GM23248 (cell line): ENCODE measurements at regions not wholly inside any gene's neighbourhood (a gene's known extent, or its start where the extent isn't known, plus 50 kb on each side); places are given as distances from the start of the nearest gene placed in this dataset.

Experiments used
- DNase-seq: peaks from one replicate; pipeline ENCODE4 v3.0.0-alpha.2; 2015
- H2AFZ ChIP-seq: fragments of 200-600 bp; sonication (generic); 2 replicates; pipeline ENCODE4 v1.6.1; 2016; ENCODE audit warnings: antibody characterized with exemption
- H3F3A ChIP-seq: fragments of 200-600 bp; sonication (generic); 2 replicates; pipeline ENCODE4 v1.6.1; 2016; ENCODE audit warnings: mild to moderate bottlenecking, antibody characterized with exemption, mixed run types; ENCODE audit not compliant: insufficient read depth
- H3K27ac ChIP-seq: fragments of 200-600 bp; sonication (generic); 2 replicates; pipeline ENCODE4 v1.5.1; 2016; ENCODE audit warnings: mild to moderate bottlenecking
- H3K27me3 ChIP-seq: fragments of 200-600 bp; sonication (generic); replicated peaks from 2 replicates; pipeline ENCODE4 v1.6.1; 2016; ENCODE audit warnings: mild to moderate bottlenecking; ENCODE audit not compliant: insufficient read depth
- H3K36me3 ChIP-seq: fragments of 200-600 bp; sonication (generic); 2 replicates; pipeline ENCODE4 v1.6.1; 2016; ENCODE audit warnings: low read depth, mild to moderate bottlenecking
- H3K4me1 ChIP-seq: fragments of 200-600 bp; sonication (generic); 2 replicates; pipeline ENCODE4 v1.6.1; 2016; ENCODE audit warnings: mild to moderate bottlenecking; ENCODE audit not compliant: insufficient read depth
- H3K4me2 ChIP-seq: fragments of 200-600 bp; sonication (generic); one replicate; pipeline ENCODE4 v1.6.1; 2016; ENCODE audit warnings: mild to moderate bottlenecking; ENCODE audit not compliant: unreplicated experiment
- H3K4me3 ChIP-seq: fragments of 200-600 bp; sonication (generic); 2 replicates; pipeline ENCODE4 v1.5.1; 2016; ENCODE audit warnings: mild to moderate bottlenecking
- H3K79me2 ChIP-seq: fragments of 200-600 bp; sonication (generic); 2 replicates; pipeline ENCODE4 v1.6.1; 2016; ENCODE audit warnings: mild to moderate bottlenecking; ENCODE audit not compliant: insufficient read depth
- H3K9ac ChIP-seq: fragments of 200-600 bp; sonication (generic); 2 replicates; pipeline ENCODE4 v1.6.1; 2016; ENCODE audit warnings: mild to moderate bottlenecking
- H3K9me2 ChIP-seq: fragments of 200-600 bp; sonication (generic); 2 replicates; pipeline ENCODE4 v1.6.1; 2016; ENCODE audit warnings: mixed run types, mild to moderate bottlenecking, moderate library complexity; ENCODE audit not compliant: insufficient read depth
- H3K9me3 ChIP-seq: fragments of 200-600 bp; sonication (generic); one replicate; pipeline ENCODE4 v1.6.1; 2017; ENCODE audit warnings: low read depth
- H4K20me1 ChIP-seq: fragments of 200-600 bp; sonication (generic); 2 replicates; pipeline ENCODE4 v1.6.0; 2016; ENCODE audit not compliant: insufficient read depth
- EZH2 ChIP-seq: fragments of 200-600 bp; sonication (generic); IDR thresholded peaks from 2 replicates; pipeline ENCODE4 v1.6.1; 2018; ENCODE audit warnings: antibody characterized with exemption, mild to moderate bottlenecking; ENCODE audit not compliant: insufficient read depth, poor library complexity, severe bottlenecking
- EZH2phosphoT487 ChIP-seq: fragments of 200-600 bp; sonication (generic); IDR thresholded peaks from 2 replicates; pipeline ENCODE4 v1.6.1; 2018; ENCODE audit warnings: antibody characterized with exemption, moderate library complexity, mild to moderate bottlenecking, low read depth; ENCODE audit not compliant: insufficient read depth
- WGBS, 2 experiments: methylation state at CpG; one replicate each; pipeline ENCODE4 v1.1.6; 2015 to 2017; ENCODE audit warnings: low lambda C conversion rate in 2 of 2, low coverage in 1 of 2; ENCODE audit errors: missing lambda C conversion rate in 2 of 2; 5-methylcytosine and 5-hydroxymethylcytosine counted together
- in situ Hi-C: fragments of 300-500 bp; cut with MboI; formaldehyde crosslinking; loops from 2 replicates; pipeline ENCODE4 v1.15.0; 2020

GRCh38 chr9:134558124-134558905 lies 83.3 kb upstream of the COL5A1 start:
- Histone ChIP-seq H3K79me2 (no peaks in the 10 kb centered on the region), H3K9me2 (no peaks in the 10 kb centered on the region), H3K4me2 (no peak overlapping the region), H3K9me3 (no peaks in the 10 kb centered on the region), H4K20me1 (no peaks in the 10 kb centered on the region), H2AFZ (no peak overlapping the region), H3K27me3 (no peaks in the 10 kb centered on the region), H3K4me1 (peaks cover 10% of the 10 kb centered on the region), H3K36me3 (no peaks in the 10 kb centered on the region), H3K27ac (no peak overlapping the region), H3F3A (peaks cover 6% of the 10 kb centered on the region; the same call in 1 of the 2 replicates), H3K9ac (no peak overlapping the region), H3K4me3 (no peak overlapping the region)
- WGBS, 2 experiments: 95 to 96% methylated on average over 19 of the region's 19 CpGs
- in situ Hi-C loops: no loop called here
- no peak for DNase-seq
- no peak for TF ChIP-seq EZH2phosphoT487

GRCh38 chr9:134559013-134559412 lies 82.6 kb upstream of the COL5A1 start:
- no peak for DNase-seq
- Histone ChIP-seq H3K36me3 (no peaks in the 10 kb centered on the region), H4K20me1 (no peaks in the 10 kb centered on the region), H2AFZ (no peak overlapping the region), H3K9ac (no peak overlapping the region), H3K27ac (no peak overlapping the region), H3K4me3 (no peak overlapping the region), H3K79me2 (no peaks in the 10 kb centered on the region), H3K4me2 (no peak overlapping the region), H3K4me1 (peaks cover 10% of the 10 kb centered on the region), H3K9me3 (no peaks in the 10 kb centered on the region), H3K9me2 (no peaks in the 10 kb centered on the region), H3K27me3 (no peaks in the 10 kb centered on the region), H3F3A (peaks cover 6% of the 10 kb centered on the region; the same call in 1 of the 2 replicates)
- no peak for TF ChIP-seq EZH2
- TF ChIP-seq EZH2phosphoT487: no peak
- 82 to 84% methylated on average over 5 of the region's 5 CpGs for WGBS, 2 experiments
- in situ Hi-C loops: no loop called here

- Histone ChIP-seq H3K9me3 (no peaks in the 10 kb centered on the region), H3K9me2 (no peaks in the 10 kb centered on the region), H3F3A (peaks cover 14% of the 10 kb centered on the region; the same call in 1 of the 2 replicates), H3K4me2 (no peak overlapping the region), H3K79me2 (no peaks in the 10 kb centered on the region), H3K27me3 (no peaks in the 10 kb centered on the region), H4K20me1 (no peaks in the 10 kb centered on the region), H3K9ac (no peak overlapping the region), H3K4me1 (peaks cover 10% of the 10 kb centered on the region), H3K4me3 (no peak overlapping the region), H2AFZ (no peak overlapping the region), H3K27ac (no peak overlapping the region), H3K36me3 (no peaks in the 10 kb centered on the region)
- no peak for DNase-seq
- in situ Hi-C loops: no loop called here
- 76 to 87% methylated on average over 5 of the region's 5 CpGs for WGBS, 2 experiments
- TF ChIP-seq EZH2 (no peak), EZH2phosphoT487 (no peak)
Measured at GRCh38 chr9:134560206-134560605, 81.4 kb upstream of the COL5A1 start.

GRCh38 chr9:134560654-134561053 lies 80.9 kb upstream of the COL5A1 start:
- 83 to 85% methylated on average over 10 of the region's 10 CpGs for WGBS, 2 experiments
- Histone ChIP-seq H3K36me3 (no peaks in the 10 kb centered on the region), H3K9ac (no peak overlapping the region), H3F3A (peaks cover 14% of the 10 kb centered on the region; the same call in 1 of the 2 replicates), H3K4me2 (no peak overlapping the region), H2AFZ (no peak overlapping the region), H3K79me2 (no peaks in the 10 kb centered on the region), H3K27ac (no peak overlapping the region), H3K9me3 (no peaks in the 10 kb centered on the region), H3K27me3 (no peaks in the 10 kb centered on the region), H3K4me1 (peaks cover 12% of the 10 kb centered on the region), H3K4me3 (no peak overlapping the region), H4K20me1 (no peaks in the 10 kb centered on the region), H3K9me2 (no peaks in the 10 kb centered on the region)
- TF ChIP-seq EZH2phosphoT487 (no peak), EZH2 (no peak)
- in situ Hi-C loops: no loop called here
- DNase-seq: no peak
